ENCODE measurements at regions not wholly inside any gene's neighbourhood (a gene's known extent, or its start where the extent isn't known, plus 50 kb on each side); places are given as distances from the start of the nearest gene placed in this dataset.

- TF ChIP-seq, protein P1, sequence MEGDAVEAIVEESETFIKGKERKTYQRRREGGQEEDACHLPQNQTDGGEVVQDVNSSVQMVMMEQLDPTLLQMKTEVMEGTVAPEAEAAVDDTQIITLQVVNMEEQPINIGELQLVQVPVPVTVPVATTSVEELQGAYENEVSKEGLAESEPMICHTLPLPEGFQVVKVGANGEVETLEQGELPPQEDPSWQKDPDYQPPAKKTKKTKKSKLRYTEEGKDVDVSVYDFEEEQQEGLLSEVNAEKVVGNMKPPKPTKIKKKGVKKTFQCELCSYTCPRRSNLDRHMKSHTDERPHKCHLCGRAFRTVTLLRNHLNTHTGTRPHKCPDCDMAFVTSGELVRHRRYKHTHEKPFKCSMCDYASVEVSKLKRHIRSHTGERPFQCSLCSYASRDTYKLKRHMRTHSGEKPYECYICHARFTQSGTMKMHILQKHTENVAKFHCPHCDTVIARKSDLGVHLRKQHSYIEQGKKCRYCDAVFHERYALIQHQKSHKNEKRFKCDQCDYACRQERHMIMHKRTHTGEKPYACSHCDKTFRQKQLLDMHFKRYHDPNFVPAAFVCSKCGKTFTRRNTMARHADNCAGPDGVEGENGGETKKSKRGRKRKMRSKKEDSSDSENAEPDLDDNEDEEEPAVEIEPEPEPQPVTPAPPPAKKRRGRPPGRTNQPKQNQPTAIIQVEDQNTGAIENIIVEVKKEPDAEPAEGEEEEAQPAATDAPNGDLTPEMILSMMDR (conservative IDR thresholded peaks at IDR 0.05), result no peak
- no peak for TF ChIP-seq ZFX (IDR thresholded peaks at IDR 0.05)
Observed at GRCh38 chr12:116651089-116651488, 86.8 kb downstream of the SPRING1 start.

Measured in C4-2B (cell line).